H1 (cell line): ENCODE measurements at regions not wholly inside any gene's neighbourhood (a gene's known extent, or its start where the extent isn't known, plus 50 kb on each side); places are given as distances from the start of the nearest gene placed in this dataset.

Experiments
- CTCF ChIA-PET: fragments of 300-600 bp; sonication (Branson Sonifier 250); formaldehyde crosslinking; loops from one replicate; lab custom pipeline; 2021; ENCODE audit not compliant: partially characterized antibody; lab: Charles Lee
- POLR2A ChIA-PET: fragments of 300-600 bp; sonication (Branson Sonifier 250); formaldehyde crosslinking; loops from one replicate; lab custom pipeline; 2021; ENCODE audit warnings: inconsistent platforms; ENCODE audit not compliant: partially characterized antibody; lab: Charles Lee
- DNase-seq, 2 experiments: peaks; one replicate each; pipeline versions ENCODE4 v3.0.0 to v3.0.0-alpha.2; 2010 to 2022; ENCODE audit warnings: low spot score in 2 of 2, low read depth in 1 of 2, mixed read lengths in 1 of 2
- FAIRE-seq: peaks from 2 replicates; lab custom pipeline; 2011; peaks lifted over from hg19 to GRCh38; lab: Jason Lieb, UNC
- H2AFZ ChIP-seq: 2 replicates; pipeline ENCODE4 v1.8.1; 2012; ENCODE audit warnings: low read length, inconsistent platforms
- H2AK5ac ChIP-seq: 2 replicates; pipeline ENCODE4 v1.6.1; 2013; ENCODE audit warnings: low read depth, low read length
- H2BK120ac ChIP-seq: replicated peaks from 2 replicates; pipeline ENCODE3; 2013; ENCODE audit warnings: low read depth, low read length, inconsistent platforms
- H2BK12ac ChIP-seq: 2 replicates; pipeline ENCODE4 v1.6.1; 2013; ENCODE audit warnings: low read depth, low read length
- H2BK15ac ChIP-seq: 2 replicates; pipeline ENCODE4 v1.6.1; 2013; ENCODE audit warnings: low read length
- H2BK20ac ChIP-seq: 2 replicates; pipeline ENCODE4 v1.6.1; 2013; ENCODE audit warnings: low read length
- H2BK5ac ChIP-seq: 2 replicates; pipeline ENCODE4 v1.6.1; 2013; ENCODE audit warnings: low read depth, low read length
- H3K14ac ChIP-seq: 2 replicates; pipeline ENCODE4 v1.6.1; 2013; ENCODE audit warnings: inconsistent platforms; ENCODE audit not compliant: insufficient read length
- H3K18ac ChIP-seq: 2 replicates; pipeline ENCODE4 v1.6.1; 2013; ENCODE audit warnings: low read length; ENCODE audit errors: extremely low read depth
- H3K23ac ChIP-seq: 2 replicates; pipeline ENCODE4 v1.6.1; 2013; ENCODE audit warnings: inconsistent platforms; ENCODE audit not compliant: insufficient read length
- H3K23me2 ChIP-seq: 2 replicates; pipeline ENCODE4 v1.6.1; 2013; ENCODE audit warnings: low read depth, low read length
- H3K27ac ChIP-seq: 2 replicates; pipeline ENCODE4 v1.6.1; 2011; ENCODE audit warnings: low read depth, low read length, inconsistent platforms
- H3K27me3 ChIP-seq, 4 experiments: replicated peaks in 1 of 4; 1 replicate in 1 of 4; 2 replicates in 3 of 4; pipeline versions ENCODE4 v1.6.1 to v1.8.1; 2011 to 2013; ENCODE audit warnings: low read length in 3 of 4, mild to moderate bottlenecking in 3 of 4, inconsistent platforms in 2 of 4, mixed read lengths in 2 of 4, moderate library complexity in 1 of 4; ENCODE audit not compliant: control insufficient read depth in 3 of 4, insufficient read depth in 3 of 4; ENCODE audit errors: extremely low read depth in 1 of 4
- H3K36me3 ChIP-seq, 4 experiments: 2 replicates each; pipeline versions ENCODE4 v1.6.1 to v1.8.1; 2011 to 2013; ENCODE audit warnings: mild to moderate bottlenecking in 4 of 4, low read length in 3 of 4, moderate library complexity in 2 of 4, control low read depth in 1 of 4, inconsistent platforms in 1 of 4; ENCODE audit not compliant: insufficient read depth in 4 of 4, control insufficient read depth in 2 of 4
- H3K4ac ChIP-seq: replicated peaks from 2 replicates; pipeline ENCODE3; 2013; ENCODE audit warnings: low read length, low read depth, mixed read lengths, inconsistent platforms; ENCODE audit not compliant: insufficient read length
- H3K4me1 ChIP-seq, 4 experiments: replicated peaks in 1 of 4; 1 replicate in 1 of 4; 2 replicates in 3 of 4; pipeline versions ENCODE4 v1.6.1 to v1.8.1; 2011 to 2013; ENCODE audit warnings: low read length in 3 of 4, inconsistent platforms in 2 of 4, mixed read lengths in 1 of 4; ENCODE audit not compliant: insufficient read depth in 4 of 4, control insufficient read depth in 3 of 4
- H3K4me2 ChIP-seq, 2 experiments: 2 replicates each; pipeline versions ENCODE4 v1.6.1 to v1.8.1; 2011 to 2013; ENCODE audit warnings: low read depth in 2 of 2, low read length in 2 of 2, control low read depth in 1 of 2, inconsistent platforms in 1 of 2, mild to moderate bottlenecking in 1 of 2; ENCODE audit not compliant: insufficient read depth in 1 of 2
- H3K4me3 ChIP-seq, 4 experiments: fragments of 200-600, 300-600 bp in 1 of 4; sonication (generic), shearing (Covaris generic), sonication (Bioruptor Twin) in 1 of 4; 2 replicates each; pipeline versions ENCODE4 v1.5.1 to v1.8.1; 2011 to 2016; ENCODE audit warnings: low read length in 4 of 4, low read depth in 3 of 4, control low read depth in 2 of 4, inconsistent platforms in 2 of 4, mild to moderate bottlenecking in 2 of 4, mixed read lengths in 1 of 4, moderate library complexity in 1 of 4; ENCODE audit not compliant: insufficient read depth in 2 of 4; ENCODE audit errors: extremely low read depth in 1 of 4
- H3K56ac ChIP-seq: replicated peaks from 2 replicates; pipeline ENCODE3; 2013; ENCODE audit warnings: low read depth, mild to moderate bottlenecking, mixed read lengths, low read length, inconsistent platforms; ENCODE audit not compliant: insufficient read length
- H3K79me1 ChIP-seq: 2 replicates; pipeline ENCODE4 v1.6.1; 2013; ENCODE audit warnings: low read depth, low read length, control low read depth
- H3K79me2 ChIP-seq, 2 experiments: 2 replicates each; pipeline versions ENCODE4 v1.6.1 to v1.8.1; 2012 to 2013; ENCODE audit warnings: low read length in 2 of 2, mild to moderate bottlenecking in 2 of 2, inconsistent platforms in 1 of 2; ENCODE audit not compliant: insufficient read depth in 2 of 2, control insufficient read depth in 1 of 2
- H3K9ac ChIP-seq, 4 experiments: replicated peaks in 1 of 4; 1 replicate in 1 of 4; 2 replicates in 3 of 4; pipeline versions ENCODE4 v1.6.1 to v1.8.1; 2011 to 2013; ENCODE audit warnings: low read depth in 3 of 4, low read length in 3 of 4, control low read depth in 2 of 4, mild to moderate bottlenecking in 2 of 4, moderate library complexity in 2 of 4, inconsistent platforms in 1 of 4; ENCODE audit errors: extremely low read depth in 1 of 4
- H3K9me3 ChIP-seq, 2 experiments: 2 replicates each; pipeline versions ENCODE4 v1.6.1 to v1.8.1; 2012 to 2013; ENCODE audit warnings: mild to moderate bottlenecking in 2 of 2, moderate library complexity in 2 of 2, control low read depth in 1 of 2, inconsistent platforms in 1 of 2, low read depth in 1 of 2, low read length in 1 of 2, mixed read lengths in 1 of 2; ENCODE audit not compliant: insufficient read depth in 2 of 2
- H4K20me1 ChIP-seq, 2 experiments: replicated peaks in 1 of 2; 2 replicates each; pipeline versions ENCODE3 to v1.8.1; 2011 to 2013; ENCODE audit warnings: inconsistent platforms in 2 of 2, low read length in 2 of 2, mild to moderate bottlenecking in 1 of 2; ENCODE audit not compliant: insufficient read depth in 2 of 2, control insufficient read depth in 1 of 2
- H4K5ac ChIP-seq: 2 replicates; pipeline ENCODE4 v1.6.1; 2013; ENCODE audit warnings: low read length, low read depth, mixed read lengths, inconsistent platforms; ENCODE audit not compliant: insufficient read length
- H4K8ac ChIP-seq: 2 replicates; pipeline ENCODE4 v1.8.0; 2013; ENCODE audit warnings: mild to moderate bottlenecking, moderate library complexity, low read length, inconsistent platforms; ENCODE audit not compliant: insufficient read depth; ENCODE audit errors: extremely low read depth
- H4K91ac ChIP-seq: replicated peaks from 2 replicates; pipeline ENCODE3; 2013; ENCODE audit warnings: low read length, mixed read lengths, inconsistent platforms; ENCODE audit not compliant: insufficient read length
- E2F6 ChIP-seq: IDR thresholded peaks from 2 replicates; pipeline ENCODE4 v1.6.1; 2012; ENCODE audit warnings: inconsistent platforms
- EZH2 ChIP-seq: fragments of 200-600 bp; sonication (generic); IDR thresholded peaks from 2 replicates; pipeline ENCODE4 v1.7.1; 2012; ENCODE audit warnings: low read depth, mild to moderate bottlenecking, moderate library complexity, low read length, inconsistent platforms; ENCODE audit not compliant: severe bottlenecking
- HDAC6 ChIP-seq: IDR thresholded peaks from one replicate; pipeline ENCODE4 v1.7.1; 2012; ENCODE audit warnings: low read depth, mild to moderate bottlenecking, inconsistent platforms, low read length, moderate library complexity
- MAFK ChIP-seq: IDR thresholded peaks from 2 replicates; pipeline ENCODE4 v1.6.1; 2012; ENCODE audit warnings: low read depth, mild to moderate bottlenecking, improper control_type of control experiment, low read length
- NRF1 ChIP-seq: IDR thresholded peaks from 2 replicates; pipeline ENCODE4 v1.6.1; 2011; ENCODE audit warnings: mild to moderate bottlenecking, low read depth, low read length, improper control_type of control experiment
- POLR2AphosphoS5 ChIP-seq: IDR thresholded peaks from 2 replicates; pipeline ENCODE4 v1.6.1; 2011; ENCODE audit warnings: low read depth, low read length
- POU5F1 ChIP-seq: IDR thresholded peaks from 2 replicates; pipeline ENCODE4 v1.6.1; 2011; ENCODE audit warnings: low read depth, mild to moderate bottlenecking, low read length, moderate library complexity
- RBBP5 ChIP-seq: IDR thresholded peaks from 2 replicates; pipeline ENCODE4 v1.7.1; 2012; ENCODE audit warnings: low read depth, mild to moderate bottlenecking, inconsistent platforms, low read length, moderate library complexity, borderline replicate concordance
- RFX5 ChIP-seq: IDR thresholded peaks from 2 replicates; pipeline ENCODE4 v1.6.1; 2011; ENCODE audit warnings: low read depth, low read length, improper control_type of control experiment, borderline replicate concordance
- SIX5 ChIP-seq: IDR thresholded peaks from 2 replicates; pipeline ENCODE4 v1.6.1; 2011; ENCODE audit warnings: mild to moderate bottlenecking, low read depth, low read length
- SP2 ChIP-seq: IDR thresholded peaks from 2 replicates; pipeline ENCODE4 v1.6.1; 2012; ENCODE audit warnings: mild to moderate bottlenecking, low read length, inconsistent platforms
- SRF ChIP-seq: IDR thresholded peaks from 2 replicates; pipeline ENCODE4 v1.6.1; 2011; ENCODE audit warnings: mild to moderate bottlenecking, low read depth, low read length, moderate library complexity
- WGBS, 2 experiments: shearing (Covaris generic) in 1 of 2; methylation state at CpG; one replicate each; pipeline versions ENCODE4 v1.1.6 to v1.1.7; 2013 to 2015; ENCODE audit warnings: low lambda C conversion rate in 2 of 2, mixed read lengths in 2 of 2, inconsistent platforms in 1 of 2, low coverage in 1 of 2, missing lambda C conversion rate in 1 of 2; ENCODE audit not compliant: insufficient replicate concordance in 2 of 2, insufficient coverage in 1 of 2, insufficient read length in 1 of 2; ENCODE audit errors: extremely low coverage in 1 of 2, missing lambda C conversion rate in 1 of 2; 5-methylcytosine and 5-hydroxymethylcytosine counted together
- TF ChIP-seq, protein P1 (sequence below): IDR thresholded peaks from 2 replicates; pipeline ENCODE4 v1.6.1; 2012; ENCODE audit warnings: low read length, inconsistent platforms

DNA sequence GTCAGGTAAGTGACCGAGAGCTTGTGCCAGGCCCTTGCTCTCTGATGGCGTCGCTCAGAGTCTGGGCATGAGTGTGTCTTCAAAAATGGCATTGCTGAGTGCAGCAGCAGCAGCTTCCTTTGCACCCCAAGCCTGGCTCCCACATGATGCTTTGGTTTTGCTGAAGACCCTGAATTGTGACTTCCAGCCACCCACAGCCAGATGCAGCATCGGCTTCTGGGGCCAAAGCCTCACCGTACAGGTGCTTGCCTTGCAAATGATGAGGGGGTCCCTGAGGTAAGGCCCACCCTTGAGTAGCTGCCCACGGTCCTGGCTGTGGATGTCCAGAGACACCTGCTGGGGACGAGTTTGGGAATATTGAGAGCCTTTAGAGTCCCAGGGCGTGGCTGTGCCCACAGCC lies 57.9 kb downstream of the JAKMIP3 start:
- no peaks in the 10 kb centered on the region for H3K36me3 ChIP-seq
- no peak overlapping the region for H2BK12ac ChIP-seq
- no peak overlapping the region for H2AK5ac ChIP-seq
- H3K4me1 ChIP-seq = peaks cover 0 to 3% (median 1%) of the 10 kb centered on the region in 4 experiments; a peak in 2 of 7 replicates
- no peak overlapping the region for H2AFZ ChIP-seq
- ChIA-PET POLR2A (interaction anchor here (1.0 to 1.3 kb wide), 3 partner anchors 13 to 23 kb away, joined by 3 read pairs; no protein-coding TSS in a partner anchor), CTCF (interaction anchor here (0.7 to 1.5 kb wide), 4 partner anchors 19 to 101 kb away, joined by 3 to 5 read pairs (median 3); no protein-coding TSS in a partner anchor)
- no peak for FAIRE-seq
- no peak overlapping the region for H2BK5ac ChIP-seq
- H3K14ac ChIP-seq = no peak overlapping the region
- H3K79me1 ChIP-seq = no peaks in the 10 kb centered on the region
- no peak overlapping the region for H3K4me3 ChIP-seq
- H3K23ac ChIP-seq = no peak overlapping the region
- no peak overlapping the region for H3K4me2 ChIP-seq
- no peaks in the 10 kb centered on the region for H3K9me3 ChIP-seq
- H4K91ac ChIP-seq = no peak overlapping the region
- no peak overlapping the region for H4K8ac ChIP-seq
- no peak overlapping the region for H3K56ac ChIP-seq
- H4K5ac ChIP-seq = no peak overlapping the region
- no peaks in the 10 kb centered on the region for H3K79me2 ChIP-seq
- no peak for DNase-seq
- no peaks in the 10 kb centered on the region for H3K23me2 ChIP-seq
- H3K27ac ChIP-seq = no peak overlapping the region
- H2BK120ac ChIP-seq = no peak overlapping the region
- 87% methylated on average over 8 of the region's 8 CpGs; no CpG with 5 or more reads in 1 of the 2 experiments for WGBS, 2 experiments
- no peak overlapping the region for H3K4ac ChIP-seq
- H4K20me1 ChIP-seq = no peaks in the 10 kb centered on the region
- H2BK15ac ChIP-seq = no peak overlapping the region
- H3K27me3 ChIP-seq = no peaks in the 10 kb centered on the region
- no peak overlapping the region for H2BK20ac ChIP-seq
- no peak overlapping the region for H3K18ac ChIP-seq
- no peak overlapping the region for H3K9ac ChIP-seq
- TF ChIP-seq EZH2 (no peak), SIX5 (no peak), POLR2AphosphoS5 (no peak), POU5F1 (no peak), MAFK (no peak), SRF (no peak), E2F6 (no peak), SP2 (no peak), RBBP5 (no peak), RFX5 (no peak), NRF1 (no peak), HDAC6 (no peak)
- TF ChIP-seq, protein P1, sequence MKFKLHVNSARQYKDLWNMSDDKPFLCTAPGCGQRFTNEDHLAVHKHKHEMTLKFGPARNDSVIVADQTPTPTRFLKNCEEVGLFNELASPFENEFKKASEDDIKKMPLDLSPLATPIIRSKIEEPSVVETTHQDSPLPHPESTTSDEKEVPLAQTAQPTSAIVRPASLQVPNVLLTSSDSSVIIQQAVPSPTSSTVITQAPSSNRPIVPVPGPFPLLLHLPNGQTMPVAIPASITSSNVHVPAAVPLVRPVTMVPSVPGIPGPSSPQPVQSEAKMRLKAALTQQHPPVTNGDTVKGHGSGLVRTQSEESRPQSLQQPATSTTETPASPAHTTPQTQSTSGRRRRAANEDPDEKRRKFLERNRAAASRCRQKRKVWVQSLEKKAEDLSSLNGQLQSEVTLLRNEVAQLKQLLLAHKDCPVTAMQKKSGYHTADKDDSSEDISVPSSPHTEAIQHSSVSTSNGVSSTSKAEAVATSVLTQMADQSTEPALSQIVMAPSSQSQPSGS = no peak
